MCF 10A (cell line): ENCODE measurements at regions not wholly inside any gene's neighbourhood (a gene's known extent, or its start where the extent isn't known, plus 50 kb on each side); places are given as distances from the start of the nearest gene placed in this dataset.

Experiments used
- BruUV-seq: library from RNA; stranded (reverse); fragments of 400-500 nt; replicated peaks from 2 replicates; lab custom pipeline; 2021; lab: Mats Ljungman, UMichigan
- CTCF ChIA-PET: fragments of 300-600 bp; sonication (Branson Sonifier 250); formaldehyde crosslinking; extraction: SDS; loops from one replicate; lab custom pipeline; 2021; ENCODE audit warnings: antibody characterized with exemption, inconsistent platforms; lab: Yijun Ruan, JAX
- POLR2A ChIA-PET: fragments of 300-600, 350-650 bp; sonication (Branson Sonifier 250); formaldehyde crosslinking; extraction: SDS; loops from one replicate; lab custom pipeline; 2020; ENCODE audit warnings: antibody characterized with exemption, inconsistent platforms; lab: Yijun Ruan, JAX
- DNase-seq: peaks from one replicate; pipeline ENCODE4 v3.0.0-alpha.2; 2018; ENCODE audit not compliant: unreplicated experiment
- H3K27ac Mint-ChIP-seq: one replicate; pipeline ENCODE4 v1.8.0; 2022; ENCODE audit warnings: mild to moderate bottlenecking, low read depth, mixed read lengths; ENCODE audit not compliant: unreplicated experiment
- H3K27me3 Mint-ChIP-seq: one replicate; pipeline ENCODE4 v1.8.0; 2022; ENCODE audit warnings: mixed read lengths; ENCODE audit not compliant: insufficient read depth, unreplicated experiment
- H3K36me3 Mint-ChIP-seq: one replicate; pipeline ENCODE4 v1.8.0; 2022; ENCODE audit warnings: mild to moderate bottlenecking, moderate library complexity, mixed read lengths; ENCODE audit not compliant: insufficient read depth, unreplicated experiment
- H3K4me1 Mint-ChIP-seq: one replicate; pipeline ENCODE4 v1.8.0; 2022; ENCODE audit warnings: mixed read lengths; ENCODE audit not compliant: insufficient read depth, unreplicated experiment
- H3K4me3 Mint-ChIP-seq: one replicate; pipeline ENCODE4 v1.8.0; 2022; ENCODE audit warnings: mild to moderate bottlenecking, moderate library complexity, mixed read lengths; ENCODE audit not compliant: unreplicated experiment
- H3K9me3 Mint-ChIP-seq: one replicate; pipeline ENCODE4 v1.8.0; 2022; ENCODE audit warnings: mixed read lengths; ENCODE audit not compliant: unreplicated experiment
- intact Hi-C: fragments of 100-400 bp; cut with micrococcal nuclease; formaldehyde crosslinking; loops from 2 replicates; pipeline ENCODE4 v1.14.1; 2022
- TF ChIP-seq, protein P1 (sequence below): fragments of 200-600 bp; IDR thresholded peaks from one replicate; pipeline ENCODE4 v1.8.0; 2022; ENCODE audit warnings: antibody characterized with exemption, mild to moderate bottlenecking; ENCODE audit not compliant: unreplicated experiment

DNA sequence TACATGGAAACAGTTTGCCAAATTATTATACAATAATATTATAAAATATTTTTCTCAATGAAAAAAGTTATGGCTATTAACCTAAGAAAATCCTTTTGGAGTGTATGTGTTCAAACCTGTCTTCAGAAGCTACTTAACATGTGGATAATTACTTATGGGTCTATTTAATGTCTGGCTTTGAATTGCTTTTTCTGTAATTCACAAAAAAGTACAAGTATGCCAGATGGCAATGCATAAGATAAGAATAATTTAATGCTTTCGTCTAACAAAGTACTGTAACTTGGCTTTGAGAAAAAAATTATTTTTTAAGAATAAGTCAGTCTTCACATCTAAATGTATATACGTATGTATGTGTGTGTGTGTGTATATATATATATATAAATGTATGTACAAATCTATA, 1073.0 kb downstream of the TDRD15 start:
- TF ChIP-seq, protein P1, sequence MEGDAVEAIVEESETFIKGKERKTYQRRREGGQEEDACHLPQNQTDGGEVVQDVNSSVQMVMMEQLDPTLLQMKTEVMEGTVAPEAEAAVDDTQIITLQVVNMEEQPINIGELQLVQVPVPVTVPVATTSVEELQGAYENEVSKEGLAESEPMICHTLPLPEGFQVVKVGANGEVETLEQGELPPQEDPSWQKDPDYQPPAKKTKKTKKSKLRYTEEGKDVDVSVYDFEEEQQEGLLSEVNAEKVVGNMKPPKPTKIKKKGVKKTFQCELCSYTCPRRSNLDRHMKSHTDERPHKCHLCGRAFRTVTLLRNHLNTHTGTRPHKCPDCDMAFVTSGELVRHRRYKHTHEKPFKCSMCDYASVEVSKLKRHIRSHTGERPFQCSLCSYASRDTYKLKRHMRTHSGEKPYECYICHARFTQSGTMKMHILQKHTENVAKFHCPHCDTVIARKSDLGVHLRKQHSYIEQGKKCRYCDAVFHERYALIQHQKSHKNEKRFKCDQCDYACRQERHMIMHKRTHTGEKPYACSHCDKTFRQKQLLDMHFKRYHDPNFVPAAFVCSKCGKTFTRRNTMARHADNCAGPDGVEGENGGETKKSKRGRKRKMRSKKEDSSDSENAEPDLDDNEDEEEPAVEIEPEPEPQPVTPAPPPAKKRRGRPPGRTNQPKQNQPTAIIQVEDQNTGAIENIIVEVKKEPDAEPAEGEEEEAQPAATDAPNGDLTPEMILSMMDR = no peak
- DNase-seq = no peak
- Mint-ChIP-seq H3K27ac (no peak overlapping the region), H3K36me3 (no peaks in the 10 kb centered on the region), H3K27me3 (no peaks in the 10 kb centered on the region), H3K4me3 (no peak overlapping the region), H3K4me1 (no peaks in the 10 kb centered on the region), H3K9me3 (peaks cover 14% of the 10 kb centered on the region)
- ChIA-PET POLR2A (no interaction called here), CTCF (no interaction called here)
- BruUV-seq = no TSS peak
- intact Hi-C loops = no loop called here

DNA sequence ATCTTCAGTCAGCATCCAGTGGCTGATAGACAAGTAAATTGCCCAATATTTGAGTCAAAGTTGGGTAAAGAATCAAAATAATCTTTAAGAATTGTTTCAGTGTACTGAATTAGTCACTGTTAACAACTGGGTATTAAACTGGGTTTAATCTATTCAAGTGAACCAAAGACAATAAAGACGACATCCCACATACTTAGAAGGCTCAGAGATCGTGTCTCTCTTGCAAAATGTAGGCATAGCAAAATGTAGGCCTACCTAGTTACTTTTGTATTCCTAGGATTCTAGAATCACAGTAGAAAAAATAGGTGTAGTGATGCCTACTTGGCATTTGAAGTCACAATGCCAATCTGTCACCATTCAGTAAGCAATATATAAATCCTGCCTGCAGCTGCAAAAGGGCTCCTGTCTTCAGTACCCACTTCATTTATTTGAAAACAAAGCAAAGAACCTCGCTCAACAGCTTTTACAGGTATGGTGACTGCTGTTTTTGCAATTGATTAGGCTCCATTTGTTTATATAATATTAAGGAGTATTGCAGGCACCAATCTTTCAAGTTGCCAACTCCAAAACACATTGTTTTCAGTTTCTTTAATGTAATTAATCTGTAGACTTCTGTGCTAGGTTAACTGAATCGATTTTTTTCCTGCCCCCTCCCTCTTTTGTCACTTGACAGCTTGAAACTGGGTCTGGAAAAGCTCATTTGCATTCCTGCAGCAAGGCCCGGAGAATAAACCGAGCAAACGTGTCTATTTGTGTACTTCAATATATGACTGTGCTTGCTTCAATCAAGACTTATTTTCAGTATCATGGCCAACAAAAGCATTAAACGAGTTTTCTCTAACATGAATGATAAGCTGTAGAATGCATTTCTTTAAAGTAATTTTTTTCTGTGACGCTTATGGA, 1074.9 kb downstream of the TDRD15 start:
- TF ChIP-seq, protein P1 = no peak
- no TSS peak for BruUV-seq
- ChIA-PET POLR2A (no interaction called here), CTCF (no interaction called here)
- H3K27ac Mint-ChIP-seq = no peak overlapping the region
- H3K4me1 Mint-ChIP-seq = no peaks in the 10 kb centered on the region
- H3K9me3 Mint-ChIP-seq = peaks cover 8% of the 10 kb centered on the region
- no peak overlapping the region for H3K4me3 Mint-ChIP-seq
- H3K27me3 Mint-ChIP-seq = no peaks in the 10 kb centered on the region
- intact Hi-C loops = no loop called here
- DNase-seq = no peak
- H3K36me3 Mint-ChIP-seq = no peaks in the 10 kb centered on the region

DNA sequence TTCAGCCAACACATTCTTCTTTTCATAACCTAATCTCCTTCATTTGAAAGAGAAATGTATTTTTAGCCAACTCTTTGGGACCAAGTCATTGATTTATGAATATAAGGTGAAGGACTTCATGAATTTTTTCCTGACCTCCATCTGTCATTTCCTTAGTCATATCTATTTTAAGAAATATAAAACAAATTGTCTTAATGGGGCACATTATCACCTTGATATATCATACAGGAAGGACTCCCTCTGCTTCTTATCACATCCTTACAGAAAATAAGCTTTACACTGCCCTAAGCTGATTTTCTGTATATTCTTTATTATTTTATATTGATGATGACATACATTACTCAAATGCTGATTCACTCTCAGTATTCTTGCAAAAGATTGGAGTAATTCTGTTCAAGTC, 1076.2 kb downstream of the TDRD15 start:
- Mint-ChIP-seq H3K9me3 (peaks cover 13% of the 10 kb centered on the region), H3K4me1 (no peaks in the 10 kb centered on the region), H3K27ac (no peak overlapping the region), H3K36me3 (no peaks in the 10 kb centered on the region), H3K27me3 (no peaks in the 10 kb centered on the region), H3K4me3 (no peak overlapping the region)
- no peak for DNase-seq
- BruUV-seq = no TSS peak
- TF ChIP-seq, protein P1 = no peak
- POLR2A ChIA-PET = no interaction called here
- CTCF ChIA-PET = no interaction called here
- intact Hi-C loops = no loop called here

DNA sequence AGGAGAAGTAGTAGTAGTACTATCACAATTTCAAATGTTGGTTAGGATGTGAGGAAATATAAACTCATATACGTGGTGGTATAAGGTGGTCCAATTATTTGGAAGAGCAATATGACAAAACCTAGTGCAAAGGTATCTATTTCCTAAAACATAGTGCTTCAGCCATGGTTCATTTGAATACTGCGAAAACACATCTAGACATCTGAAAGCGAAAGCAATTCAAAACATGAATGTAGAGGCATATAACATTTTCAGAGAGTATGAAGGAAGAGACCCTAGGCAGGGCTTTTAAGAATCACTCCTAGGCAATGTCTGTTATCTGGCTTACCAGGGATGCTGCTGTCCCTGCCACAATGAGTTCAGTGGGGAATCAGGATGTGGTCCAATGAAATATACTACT, 1085.8 kb downstream of the TDRD15 start:
- ChIA-PET CTCF (interaction anchor here (1.2 kb wide), 1 partner anchor 10 kb away, joined by 3 read pairs; no protein-coding TSS in a partner anchor), POLR2A (no interaction called here)
- H3K27ac Mint-ChIP-seq = no peak overlapping the region
- intact Hi-C loops = no loop called here
- peaks cover 16% of the 10 kb centered on the region for H3K9me3 Mint-ChIP-seq
- no peak for DNase-seq
- BruUV-seq = no TSS peak
- TF ChIP-seq, protein P1 = no peak
- H3K36me3 Mint-ChIP-seq = no peaks in the 10 kb centered on the region
- H3K4me1 Mint-ChIP-seq = no peaks in the 10 kb centered on the region
- no peak overlapping the region for H3K4me3 Mint-ChIP-seq
- peaks cover 10% of the 10 kb centered on the region for H3K27me3 Mint-ChIP-seq
